GM21390 (cell line): ENCODE measurements at regions not wholly inside any gene's neighbourhood (a gene's known extent, or its start where the extent isn't known, plus 50 kb on each side); places are given as distances from the start of the nearest gene placed in this dataset.
"Not testable (repeated sequence)": the region's sequence is repeated elsewhere in the genome, so short reads cannot be mapped to it uniquely, and the experiment has no call there.

Source experiments
- ATAC-seq: cut with Tn5 transposase; IDR thresholded peaks from one replicate; pipeline ENCODE4 v1.9.1; 2021; ENCODE audit not compliant: unreplicated experiment

DNA sequence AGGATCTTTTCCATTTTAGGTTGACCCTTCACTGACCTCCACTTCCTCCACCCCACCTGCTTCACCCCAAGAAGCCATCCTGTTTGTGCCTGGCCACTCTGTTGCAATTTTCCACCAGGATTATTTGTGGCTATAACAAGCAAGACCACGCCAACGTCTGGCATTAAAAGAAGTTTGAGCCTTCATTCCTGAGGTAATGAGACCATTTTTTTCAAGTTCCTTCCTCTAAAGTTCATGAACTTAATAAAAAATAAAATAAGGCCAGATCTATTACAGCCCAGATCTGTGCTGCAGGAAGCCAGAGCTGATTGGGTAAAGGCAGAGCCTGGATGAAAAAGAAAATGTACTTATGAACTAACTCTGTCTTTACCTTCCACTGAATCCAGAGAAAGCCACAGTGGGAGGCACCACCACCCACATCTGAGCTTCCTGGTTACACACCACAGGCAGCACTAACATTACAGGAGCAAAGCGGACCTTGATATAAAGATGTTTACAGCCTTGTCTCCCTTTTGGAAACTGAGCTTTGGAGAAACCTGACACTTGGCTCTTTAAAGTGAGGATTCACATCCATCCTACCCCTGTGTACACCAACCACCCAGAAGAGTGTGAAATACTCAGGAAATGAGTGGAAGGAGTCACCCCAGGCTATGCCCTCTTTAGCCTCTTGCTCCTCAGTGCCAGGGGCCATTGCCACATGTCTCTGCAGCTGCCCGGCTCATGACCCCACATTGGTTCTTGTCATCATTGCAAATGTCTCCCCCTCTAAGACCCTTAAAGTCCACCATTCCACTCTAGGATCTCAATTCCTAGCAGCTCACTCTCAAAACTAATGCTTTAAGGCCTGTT is 293.6 kb downstream of the PLPP3 start:
- no peak for ATAC-seq

DNA sequence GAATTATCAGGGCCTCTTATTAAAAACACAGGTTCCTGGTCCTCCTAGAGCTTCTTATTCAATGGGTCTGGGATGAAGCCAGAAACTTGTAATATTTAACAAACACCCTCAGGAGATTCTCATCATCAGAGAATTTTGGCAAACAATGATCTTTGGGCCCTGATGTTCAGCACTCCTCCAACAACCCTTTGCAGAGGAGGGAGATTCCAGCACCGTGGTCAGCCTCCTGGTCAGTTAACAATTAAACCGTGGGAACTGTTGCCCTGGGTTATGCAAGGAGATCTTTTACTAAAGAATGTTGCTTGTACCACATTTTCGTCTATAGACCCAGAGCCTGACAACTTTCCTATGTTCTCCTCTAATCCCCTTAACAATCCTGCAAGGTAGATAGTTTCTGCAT is 294.4 kb downstream of the PLPP3 start:
- ATAC-seq: no peak

DNA sequence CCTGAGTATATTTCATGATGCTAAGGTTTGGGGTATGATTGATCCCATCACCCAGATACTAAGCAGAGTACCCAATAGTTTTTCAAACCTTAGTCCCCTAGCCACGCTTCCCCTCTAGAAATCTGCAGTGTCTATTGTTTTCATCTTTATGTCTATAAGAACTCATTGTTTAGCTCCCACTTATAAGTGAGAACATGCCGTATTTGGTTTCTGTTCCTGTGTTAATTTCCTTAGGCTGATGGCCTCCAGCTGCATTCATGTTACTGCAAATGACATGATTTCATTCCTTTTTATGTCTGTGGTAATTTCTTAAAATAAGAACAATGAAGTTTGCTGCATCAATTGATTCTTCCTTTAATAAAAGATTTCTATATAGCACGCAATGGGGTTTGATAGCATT is 301.3 kb downstream of the PLPP3 start:
- ATAC-seq: no peak

GRCh38 chr1:56268519-56269140 is 310.7 kb downstream of the PLPP3 start:
- ATAC-seq: no peak

GRCh38 chr1:56267611-56268010 is 311.8 kb downstream of the PLPP3 start:
- no peak for ATAC-seq

GRCh38 chr1:56266359-56266758 is 313.0 kb downstream of the PLPP3 start:
- ATAC-seq: no peak

DNA sequence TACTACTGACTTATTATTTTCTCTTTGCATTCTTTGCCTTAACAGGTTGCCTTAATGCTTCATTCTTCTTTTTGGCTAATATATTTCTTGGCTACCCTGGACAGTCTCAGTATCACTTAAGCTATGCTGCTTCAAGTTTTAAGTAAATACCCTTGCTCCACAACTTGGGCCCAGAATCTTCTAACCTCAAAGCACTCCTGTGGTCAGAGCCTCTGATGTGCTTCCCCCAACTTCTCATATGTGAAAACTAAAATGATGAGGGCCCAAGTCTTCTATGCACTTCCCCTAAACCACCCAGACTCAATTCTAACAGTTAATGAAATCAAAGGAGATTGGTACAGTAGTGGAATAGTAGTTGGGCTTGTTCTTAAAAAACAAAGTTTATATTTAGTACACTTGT is 314.1 kb downstream of the PLPP3 start:
- no peak for ATAC-seq

DNA sequence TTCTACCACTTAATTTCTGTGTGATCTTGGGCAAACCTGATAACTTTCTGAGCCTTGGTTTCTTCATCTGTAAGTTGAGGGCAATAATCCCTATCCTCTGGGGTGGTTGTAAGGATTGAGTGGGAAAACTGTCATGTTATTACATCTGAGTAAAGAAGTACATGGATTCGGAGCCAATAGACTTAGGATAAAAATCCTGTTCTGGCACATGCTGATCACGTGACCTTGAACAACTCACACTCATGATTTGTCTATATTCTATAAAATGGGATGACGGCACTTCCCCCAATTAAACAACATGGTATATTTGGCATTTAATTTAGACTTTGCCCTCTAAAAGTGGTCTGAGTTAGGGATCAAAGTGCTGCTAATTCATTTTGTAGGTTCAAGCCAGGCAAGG is 315.5 kb downstream of the PLPP3 start:
- ATAC-seq: no peak

GRCh38 chr1:56258371-56258770 is 321.0 kb downstream of the PLPP3 start:
- no peak for ATAC-seq

DNA sequence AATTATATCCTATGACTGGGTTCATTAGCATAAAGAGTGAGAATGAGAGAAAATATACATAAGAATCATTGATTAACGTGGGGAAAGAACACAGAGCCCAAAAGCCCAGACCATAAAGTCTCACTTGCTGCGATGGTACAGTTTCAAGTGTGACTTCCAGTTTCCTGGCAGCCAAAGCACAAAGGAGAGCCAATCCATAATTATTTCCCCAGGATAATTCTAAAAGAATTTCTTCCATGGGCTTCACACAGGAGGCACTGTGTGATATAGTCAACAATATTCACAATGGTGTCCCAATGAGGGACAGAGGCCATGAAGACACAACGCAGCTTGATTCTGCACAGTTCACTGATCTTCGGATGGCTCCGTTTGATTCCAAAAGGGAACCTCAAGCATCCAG is 321.6 kb downstream of the PLPP3 start:
- ATAC-seq: no peak

DNA sequence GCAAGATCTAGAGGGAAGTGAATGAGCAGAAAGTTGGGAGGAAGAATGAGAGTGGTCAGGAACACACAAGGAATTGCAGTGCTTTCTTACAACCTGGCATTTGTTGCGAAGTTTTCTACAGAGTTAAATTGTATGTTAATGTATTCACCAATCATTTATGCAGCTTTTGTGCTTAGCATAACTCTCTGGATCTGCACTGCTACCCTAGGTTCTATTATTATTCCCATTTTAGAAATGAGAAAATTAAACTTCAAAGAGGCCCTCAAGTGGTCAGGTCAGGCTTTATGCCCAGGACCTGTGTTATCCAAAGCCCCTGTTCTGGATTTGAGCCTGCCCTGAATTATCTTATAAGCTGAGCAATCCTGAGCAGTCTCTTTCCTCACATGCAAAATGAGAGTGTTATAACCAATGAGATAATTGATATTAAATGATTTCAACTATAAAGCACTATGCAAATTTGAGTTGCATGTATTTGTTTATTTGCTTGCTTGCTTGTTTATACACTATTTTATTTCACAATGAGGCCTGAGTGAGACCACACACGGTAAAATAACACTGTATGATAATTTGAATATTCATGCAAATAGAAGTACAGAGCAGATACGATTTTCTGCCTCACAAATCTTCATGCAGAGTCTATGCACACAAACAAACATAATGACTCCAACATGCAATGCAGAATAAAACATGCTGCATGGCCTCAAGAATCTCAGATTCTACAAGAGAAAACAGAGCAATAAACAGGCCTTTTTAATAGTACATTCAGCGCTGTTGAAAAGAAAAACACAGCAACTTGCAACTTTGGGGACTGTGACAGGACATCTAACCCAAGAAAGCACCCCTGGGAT is 323.0 kb downstream of the PLPP3 start:
- ATAC-seq: no peak

DNA sequence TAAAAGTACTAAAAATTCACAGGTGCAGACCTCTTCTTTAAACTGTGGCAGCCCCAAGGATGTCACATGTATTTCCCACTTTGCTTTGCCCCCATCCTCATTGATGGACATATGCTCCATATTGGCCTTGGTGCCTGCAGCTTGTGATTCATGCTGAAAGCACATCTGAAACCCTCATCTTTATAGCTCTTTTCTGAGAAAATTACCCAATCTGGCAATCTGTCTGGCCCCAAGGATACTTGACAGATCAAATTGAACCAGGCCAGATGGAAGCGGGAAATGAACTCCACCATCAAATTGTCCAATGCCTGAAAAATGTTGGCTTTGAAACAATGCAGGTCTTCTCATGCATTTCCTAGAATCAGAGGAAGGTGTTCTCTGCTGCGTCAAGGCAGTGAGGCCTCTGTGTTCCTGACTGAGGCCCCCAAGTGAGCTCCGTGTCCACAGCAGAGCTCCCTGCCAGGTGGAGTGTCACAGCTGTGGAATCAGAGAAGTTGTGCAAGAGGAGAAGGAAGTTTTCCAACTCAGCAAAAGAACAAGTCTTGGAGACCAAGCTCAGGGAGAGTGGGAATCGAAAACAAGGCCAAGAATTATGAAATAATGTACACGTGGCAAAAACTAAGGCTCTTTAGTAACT is 323.7 kb downstream of the PLPP3 start:
- no peak for ATAC-seq

DNA sequence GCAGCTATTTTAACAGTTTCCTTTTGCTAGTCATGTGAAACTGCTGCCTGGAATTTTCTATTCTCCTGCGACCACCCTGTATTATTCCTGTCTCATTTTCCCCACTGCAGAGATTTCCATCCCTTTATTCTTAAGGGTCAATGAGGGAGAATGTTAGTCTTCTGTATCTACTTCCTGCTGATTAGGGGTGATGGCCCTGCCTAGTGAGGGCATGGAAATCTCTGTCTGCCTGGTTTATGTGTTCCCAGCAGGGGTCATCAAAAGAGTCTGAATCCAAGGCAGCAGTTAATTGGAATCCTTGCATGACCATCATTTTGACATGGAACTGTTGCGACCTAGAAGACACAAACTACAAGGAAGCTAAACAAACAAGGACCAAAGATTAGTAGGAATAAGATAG is 325.2 kb downstream of the PLPP3 start:
- no peak for ATAC-seq

GRCh38 chr1:56250809-56251208 is 328.6 kb downstream of the PLPP3 start:
- ATAC-seq: no peak

DNA sequence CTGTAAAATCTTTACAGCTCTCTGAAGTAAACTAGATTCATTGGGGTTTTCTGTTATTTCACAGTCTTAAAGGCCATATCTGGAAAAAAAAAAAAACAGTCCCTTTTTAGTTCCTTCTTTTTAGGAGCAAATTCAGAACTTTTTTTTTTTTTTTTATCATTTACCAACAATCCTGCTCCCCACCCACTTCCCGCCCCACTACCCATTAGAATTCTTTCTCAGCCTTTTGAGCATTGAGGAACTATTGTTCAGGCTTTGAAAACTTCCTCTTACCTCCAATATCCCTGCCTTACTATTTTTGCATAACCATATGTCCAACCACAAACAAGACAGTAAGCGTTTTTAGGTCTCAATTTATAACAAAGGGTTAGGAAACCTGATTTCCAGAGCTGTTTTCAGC is 330.1 kb downstream of the PLPP3 start:
- no peak for ATAC-seq

DNA sequence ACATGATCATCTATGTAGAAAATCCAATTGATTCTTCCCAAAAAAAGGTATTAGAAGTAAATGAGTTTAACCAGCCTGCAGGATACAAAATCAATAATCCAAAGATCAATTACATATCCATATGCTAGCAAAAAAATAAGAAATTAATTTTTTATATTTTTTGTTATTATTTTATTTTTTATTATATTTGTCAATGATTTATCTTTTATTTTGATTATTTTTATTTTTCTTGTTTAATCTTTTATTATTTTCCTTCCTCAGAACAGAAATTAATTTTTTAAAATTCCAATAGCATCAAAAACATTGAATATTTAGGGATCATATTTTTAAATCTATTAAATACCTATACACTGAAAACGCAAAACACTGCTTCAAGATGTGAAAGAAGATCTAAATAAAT is 331.2 kb downstream of the PLPP3 start:
- ATAC-seq: no peak

GRCh38 chr1:56246726-56247125 is 332.6 kb downstream of the PLPP3 start:
- not testable (repeated sequence) for ATAC-seq

GRCh38 chr1:56240400-56240799 is 339.0 kb downstream of the PLPP3 start:
- no peak for ATAC-seq

- no peak for ATAC-seq
Measured at GRCh38 chr1:56237491-56238064, 341.8 kb downstream of the PLPP3 start.

GRCh38 chr1:56236688-56237087 is 342.7 kb downstream of the PLPP3 start:
- ATAC-seq: no peak
